CD4-positive, alpha-beta memory T cell (primary cell): ENCODE measurements at regions not wholly inside any gene's neighbourhood (a gene's known extent, or its start where the extent isn't known, plus 50 kb on each side); places are given as distances from the start of the nearest gene placed in this dataset.

Experiments
- CTCF ChIA-PET: fragments of 350-600 bp; sonication (Branson Sonifier 250); formaldehyde crosslinking; loops from one replicate; lab custom pipeline; 2021; ENCODE audit warnings: inconsistent platforms; ENCODE audit not compliant: partially characterized antibody; lab: Charles Lee
- POLR2A ChIA-PET: fragments of 350-600 bp; sonication (Branson Sonifier 250); formaldehyde crosslinking; loops from one replicate; lab custom pipeline; 2021; ENCODE audit not compliant: partially characterized antibody; lab: Charles Lee
- DNase-seq, 5 donors: peaks; one replicate each; pipeline versions ENCODE4 v3.0.0 to v3.0.0-alpha.2; 2020 to 2022; ENCODE audit warnings: mixed read lengths in 1 of 5
- H3K27ac ChIP-seq: one replicate; pipeline ENCODE4 v1.7.0; 2013; ENCODE audit warnings: low read depth, low read length
- H3K27me3 ChIP-seq: 2 replicates; pipeline ENCODE4 v1.7.0; 2013; ENCODE audit warnings: mild to moderate bottlenecking, low read length, moderate library complexity; ENCODE audit not compliant: insufficient read depth
- H3K36me3 ChIP-seq: 2 replicates; pipeline ENCODE4 v1.7.0; 2013; ENCODE audit warnings: mild to moderate bottlenecking, low read length, moderate library complexity; ENCODE audit not compliant: insufficient read depth
- H3K4me1 ChIP-seq: 2 replicates; pipeline ENCODE4 v1.7.0; 2013; ENCODE audit warnings: mild to moderate bottlenecking, low read length, moderate library complexity; ENCODE audit not compliant: insufficient read depth
- H3K4me3 ChIP-seq, 2 donors: one replicate each; pipeline ENCODE4 v1.7.0; 2013; ENCODE audit warnings: low read length in 2 of 2, mild to moderate bottlenecking in 1 of 2
- H3K9me3 ChIP-seq, 2 donors: one replicate each; pipeline ENCODE4 v1.7.0; 2013; ENCODE audit warnings: low read length in 2 of 2, control low read depth in 1 of 2; ENCODE audit not compliant: control insufficient read depth in 1 of 2
- H3K27ac Mint-ChIP-seq, 7 donors: one replicate each; pipeline ENCODE4 v1.8.0; 2020 to 2021; ENCODE audit warnings: mixed read lengths in 7 of 7, mild to moderate bottlenecking in 6 of 7, inconsistent platforms in 3 of 7, moderate library complexity in 3 of 7
- H3K27me3 Mint-ChIP-seq, 2 donors: one replicate each; pipeline ENCODE4 v1.8.0; 2020 to 2021; ENCODE audit warnings: mixed read lengths in 2 of 2
- H3K36me3 Mint-ChIP-seq, 2 donors: one replicate each; pipeline ENCODE4 v1.8.0; 2020 to 2021; ENCODE audit warnings: mixed read lengths in 2 of 2, inconsistent platforms in 1 of 2, mild to moderate bottlenecking in 1 of 2
- H3K4me1 Mint-ChIP-seq, 4 donors: one replicate each; pipeline ENCODE4 v1.8.0; 2020 to 2021; ENCODE audit warnings: mixed read lengths in 4 of 4, mild to moderate bottlenecking in 1 of 4
- H3K4me3 Mint-ChIP-seq, 8 donors: one replicate each; pipeline ENCODE4 v1.8.0; 2020 to 2021; ENCODE audit warnings: mixed read lengths in 8 of 8, mild to moderate bottlenecking in 7 of 8, moderate library complexity in 6 of 8, inconsistent platforms in 3 of 8
- H3K9me3 Mint-ChIP-seq, 8 donors: one replicate each; pipeline ENCODE4 v1.8.0; 2020 to 2021; ENCODE audit warnings: mixed read lengths in 8 of 8, mild to moderate bottlenecking in 5 of 8, inconsistent platforms in 3 of 8, moderate library complexity in 1 of 8
- intact Hi-C: fragments of 100-400 bp; cut with micrococcal nuclease; formaldehyde crosslinking; loops from one replicate; pipeline ENCODE4 v1.15.1; 2023

DNA sequence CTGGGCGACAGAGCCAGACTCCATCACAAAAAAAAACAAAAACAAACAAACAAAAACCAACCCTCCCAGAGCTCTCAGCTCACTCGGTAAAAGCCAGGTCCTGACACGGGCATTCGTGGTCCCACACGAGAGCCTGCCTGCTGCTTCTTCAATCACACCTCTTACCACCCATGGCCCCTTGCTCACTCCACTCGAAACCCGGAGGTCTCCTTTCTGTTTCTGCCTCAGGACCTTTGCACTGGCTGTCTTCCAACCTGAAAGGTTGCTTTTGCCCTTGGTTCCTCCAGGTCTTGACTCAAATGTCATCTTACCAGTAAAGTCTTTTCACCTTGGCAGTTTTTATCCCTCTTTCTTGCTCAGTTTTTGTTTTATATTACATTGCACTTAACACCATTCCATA lies 169.6 kb downstream of the EVX1 start:
- Histone ChIP-seq H3K27ac (no peak overlapping the region), H3K27me3 (no peaks in the 10 kb centered on the region), H3K4me3 (no peak overlapping the region), H3K4me1 (no peaks in the 10 kb centered on the region), H3K36me3 (no peaks in the 10 kb centered on the region), H3K9me3 (no peaks in the 10 kb centered on the region)
- H3K36me3 Mint-ChIP-seq: no peaks in the 10 kb centered on the region
- CTCF ChIA-PET: no interaction called here
- H3K27me3 Mint-ChIP-seq: peaks cover 3 to 4% of the 10 kb centered on the region in 2 donors
- H3K27ac Mint-ChIP-seq: no peak overlapping the region
- DNase-seq: no peak
- POLR2A ChIA-PET: no interaction called here
- H3K4me1 Mint-ChIP-seq: no peaks in the 10 kb centered on the region
- H3K9me3 Mint-ChIP-seq: peaks cover 0 to 3% (median 0%) of the 10 kb centered on the region in 8 donors
- intact Hi-C loops: no loop called here
- H3K4me3 Mint-ChIP-seq: no peak overlapping the region

DNA sequence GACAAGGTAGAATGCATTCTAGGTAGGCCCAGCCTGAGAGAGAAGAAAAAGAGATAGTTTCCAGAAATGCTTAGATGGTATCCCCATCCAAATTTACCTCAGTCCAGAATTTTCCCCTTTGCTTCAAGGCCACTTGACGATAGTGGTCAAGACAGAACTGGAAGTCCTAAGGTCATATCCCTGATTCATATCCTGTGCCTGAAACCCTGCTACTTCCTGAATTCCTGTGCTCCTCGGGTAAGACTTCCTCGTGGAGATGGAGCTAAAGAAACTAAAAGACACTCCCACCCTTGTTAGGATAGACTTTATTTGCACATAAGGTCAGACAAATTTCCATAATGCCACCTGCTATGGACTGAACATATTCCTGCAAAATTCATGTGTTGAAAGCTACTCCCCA lies 175.9 kb downstream of the EVX1 start:
- DNase-seq: no peak
- H3K4me3 ChIP-seq: no peak overlapping the region
- Mint-ChIP-seq H3K36me3 (no peaks in the 10 kb centered on the region), H3K4me3 (no peak overlapping the region), H3K9me3 (no peaks in the 10 kb centered on the region), H3K27me3 (peaks cover 0 to 3% of the 10 kb centered on the region in 2 donors), H3K4me1 (no peaks in the 10 kb centered on the region), H3K27ac (no peak overlapping the region)
- H3K9me3 ChIP-seq: no peaks in the 10 kb centered on the region
- intact Hi-C loops: no loop called here
- ChIA-PET POLR2A (no interaction called here), CTCF (no interaction called here)
- no peaks in the 10 kb centered on the region for H3K4me1 ChIP-seq
- no peaks in the 10 kb centered on the region for H3K36me3 ChIP-seq
- H3K27ac ChIP-seq: no peak overlapping the region
- H3K27me3 ChIP-seq: no peaks in the 10 kb centered on the region

DNA sequence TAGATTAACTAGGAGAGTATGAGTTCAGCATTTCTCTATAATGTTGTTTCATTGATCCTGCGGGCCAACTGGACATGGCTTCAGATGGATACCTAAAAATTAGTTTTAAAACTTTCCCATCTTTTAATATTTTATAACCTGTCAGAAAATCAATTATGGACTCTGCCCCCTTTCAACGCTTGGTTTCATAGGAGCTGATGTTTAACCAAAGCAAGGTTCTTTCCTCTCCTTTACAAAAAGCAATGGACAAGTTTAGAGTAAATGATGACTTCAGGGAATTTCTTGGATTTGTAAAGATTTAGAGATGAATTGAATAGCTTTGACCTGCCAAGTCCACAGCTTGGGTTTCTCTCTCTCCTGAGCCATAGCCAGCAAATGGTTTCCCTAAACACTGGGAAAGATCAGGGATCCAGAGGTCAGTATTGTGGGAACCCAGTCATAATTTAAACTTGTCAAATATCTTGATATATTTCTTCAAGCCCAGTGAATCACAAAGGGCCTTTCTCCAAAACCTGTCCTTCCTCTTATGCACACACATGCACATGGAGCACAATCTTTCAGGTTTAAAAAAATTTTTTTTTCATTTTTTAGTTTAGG lies 177.1 kb downstream of the EVX1 start:
- Mint-ChIP-seq H3K4me3 (no peak overlapping the region), H3K36me3 (no peaks in the 10 kb centered on the region), H3K27me3 (peaks cover 0 to 5% of the 10 kb centered on the region in 2 donors), H3K4me1 (no peaks in the 10 kb centered on the region), H3K27ac (no peak overlapping the region), H3K9me3 (no peaks in the 10 kb centered on the region)
- no peaks in the 10 kb centered on the region for H3K27me3 ChIP-seq
- no peak overlapping the region for H3K4me3 ChIP-seq
- no peaks in the 10 kb centered on the region for H3K9me3 ChIP-seq
- ChIA-PET CTCF (no interaction called here), POLR2A (no interaction called here)
- no peaks in the 10 kb centered on the region for H3K4me1 ChIP-seq
- no peak overlapping the region for H3K27ac ChIP-seq
- no peak for DNase-seq
- intact Hi-C loops: no loop called here
- no peaks in the 10 kb centered on the region for H3K36me3 ChIP-seq

DNA sequence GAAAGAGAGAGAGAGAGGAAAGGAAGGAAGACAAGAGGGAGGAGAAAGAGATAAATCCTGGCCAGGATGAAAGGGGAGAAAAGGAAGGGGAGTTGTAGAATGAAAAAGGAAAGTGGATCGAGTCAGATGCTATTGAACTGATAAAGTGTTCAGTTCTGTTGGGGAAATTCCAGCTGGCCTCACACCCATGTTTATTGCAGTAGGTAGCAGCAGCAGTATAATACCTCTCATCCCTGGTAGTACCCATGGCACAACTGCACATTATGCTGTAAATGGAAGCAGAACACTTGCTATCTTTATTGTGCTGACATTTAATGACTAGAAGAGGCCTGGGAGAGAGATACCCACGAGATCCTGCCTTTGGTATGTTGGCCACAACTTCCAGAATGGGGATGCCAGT lies 178.1 kb downstream of the EVX1 start:
- no peaks in the 10 kb centered on the region for H3K4me1 ChIP-seq
- no peak overlapping the region for H3K4me3 ChIP-seq
- no peak overlapping the region for H3K27ac ChIP-seq
- Mint-ChIP-seq H3K4me3 (no peak overlapping the region), H3K27me3 (peaks cover 0 to 7% of the 10 kb centered on the region in 2 donors), H3K36me3 (no peaks in the 10 kb centered on the region), H3K9me3 (no peaks in the 10 kb centered on the region), H3K27ac (peak overlapping the region in 1 of 7 donors; percentile 8), H3K4me1 (no peaks in the 10 kb centered on the region)
- no peak for DNase-seq
- H3K36me3 ChIP-seq: no peaks in the 10 kb centered on the region
- intact Hi-C loops: no loop called here
- ChIA-PET CTCF (no interaction called here), POLR2A (no interaction called here)
- H3K9me3 ChIP-seq: no peaks in the 10 kb centered on the region
- no peaks in the 10 kb centered on the region for H3K27me3 ChIP-seq

DNA sequence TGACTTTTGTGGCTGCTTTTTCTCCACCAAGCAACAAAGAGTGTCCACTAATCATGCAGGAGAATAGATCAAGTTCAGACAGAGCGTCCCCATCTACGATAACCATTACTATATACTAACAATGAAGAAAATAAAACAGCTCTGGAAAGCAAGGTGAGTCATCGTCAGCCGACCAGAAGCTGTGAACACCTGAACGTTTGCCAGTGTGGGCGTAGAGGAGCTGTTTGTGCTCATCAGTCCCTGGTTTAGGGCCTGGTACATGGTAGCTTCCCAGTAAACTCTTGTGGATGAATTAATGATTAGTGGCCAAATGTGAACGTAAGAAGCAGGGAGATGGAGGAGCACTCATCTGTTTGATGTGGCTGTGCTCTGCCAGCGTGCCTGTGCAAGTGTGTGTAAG lies 180.7 kb downstream of the EVX1 start:
- CTCF ChIA-PET: no interaction called here

DNA sequence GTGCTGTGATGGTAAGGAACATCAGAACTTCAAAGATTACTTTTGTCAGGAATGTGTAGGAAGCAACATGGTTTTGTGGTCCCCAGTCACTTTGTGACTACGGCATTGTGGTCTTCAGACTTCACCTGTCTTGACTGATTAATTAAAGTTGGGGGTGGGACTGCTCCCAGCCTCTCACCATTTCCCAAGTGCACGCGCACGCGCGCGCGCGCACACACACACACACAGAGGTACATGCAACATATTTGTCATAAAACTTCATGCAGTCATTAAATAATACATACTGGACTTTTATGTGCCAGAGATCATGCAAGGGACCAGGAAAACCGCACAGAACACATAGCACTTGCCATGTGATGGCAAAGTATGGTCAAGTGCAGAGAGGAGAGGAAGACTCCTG lies 181.2 kb downstream of the EVX1 start:
- no peaks in the 10 kb centered on the region for H3K36me3 ChIP-seq
- H3K36me3 Mint-ChIP-seq: no peaks in the 10 kb centered on the region
- no peak overlapping the region for H3K27ac Mint-ChIP-seq
- POLR2A ChIA-PET: no interaction called here
- intact Hi-C loops: no loop called here
- peaks cover 2 to 7% of the 10 kb centered on the region in 2 donors for H3K27me3 Mint-ChIP-seq
- H3K4me1 ChIP-seq: no peaks in the 10 kb centered on the region
- no peaks in the 10 kb centered on the region for H3K9me3 ChIP-seq
- no peak for DNase-seq
- H3K9me3 Mint-ChIP-seq: no peaks in the 10 kb centered on the region
- no peaks in the 10 kb centered on the region for H3K4me1 Mint-ChIP-seq
- no peaks in the 10 kb centered on the region for H3K27me3 ChIP-seq
- no peak overlapping the region for H3K27ac ChIP-seq
- H3K4me3 ChIP-seq: no peak overlapping the region
- H3K4me3 Mint-ChIP-seq: no peak overlapping the region
- CTCF ChIA-PET: no interaction called here

More for the DNA sequence above, 180.7 kb downstream of the EVX1 start:
- no peak overlapping the region for H3K27ac ChIP-seq
- Mint-ChIP-seq H3K27ac (no peak overlapping the region), H3K9me3 (no peaks in the 10 kb centered on the region), H3K4me1 (no peaks in the 10 kb centered on the region), H3K36me3 (no peaks in the 10 kb centered on the region), H3K27me3 (peaks cover 0 to 7% of the 10 kb centered on the region in 2 donors), H3K4me3 (no peak overlapping the region)
- no peaks in the 10 kb centered on the region for H3K36me3 ChIP-seq
- H3K4me3 ChIP-seq: no peak overlapping the region
- no peak for DNase-seq
- intact Hi-C loops: no loop called here
- no peaks in the 10 kb centered on the region for H3K4me1 ChIP-seq
- H3K9me3 ChIP-seq: no peaks in the 10 kb centered on the region
- POLR2A ChIA-PET: no interaction called here
- no peaks in the 10 kb centered on the region for H3K27me3 ChIP-seq

DNA sequence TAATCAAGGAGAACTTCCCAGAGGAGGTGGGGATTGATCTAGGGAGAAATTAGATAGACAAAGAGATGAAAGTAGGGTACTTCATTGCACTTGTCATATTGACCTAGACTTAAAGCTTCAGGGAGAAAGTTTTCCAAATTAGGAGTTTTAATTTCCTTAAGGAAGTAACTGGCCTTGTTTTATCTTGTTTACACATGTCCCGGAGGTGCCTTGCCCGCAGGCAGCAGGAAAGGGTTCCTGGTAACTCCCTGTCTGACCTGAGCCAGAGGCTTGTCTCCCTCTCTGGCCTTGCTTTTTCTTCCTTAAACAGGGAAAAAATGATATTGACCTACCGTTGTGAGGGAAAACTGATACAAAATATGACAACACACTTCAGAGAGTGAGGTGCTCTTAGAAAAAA lies 181.6 kb downstream of the EVX1 start:
- H3K36me3 ChIP-seq: no peaks in the 10 kb centered on the region
- H3K36me3 Mint-ChIP-seq: no peaks in the 10 kb centered on the region
- H3K27me3 ChIP-seq: no peaks in the 10 kb centered on the region
- H3K4me3 Mint-ChIP-seq: no peak overlapping the region
- intact Hi-C loops: no loop called here
- H3K27ac Mint-ChIP-seq: no peak overlapping the region
- ChIA-PET CTCF (no interaction called here), POLR2A (no interaction called here)
- DNase-seq: no peak
- no peaks in the 10 kb centered on the region for H3K4me1 ChIP-seq
- no peak overlapping the region for H3K4me3 ChIP-seq
- no peaks in the 10 kb centered on the region for H3K4me1 Mint-ChIP-seq
- no peaks in the 10 kb centered on the region for H3K9me3 Mint-ChIP-seq
- H3K9me3 ChIP-seq: no peaks in the 10 kb centered on the region
- H3K27ac ChIP-seq: no peak overlapping the region
- H3K27me3 Mint-ChIP-seq: peaks cover 2 to 7% of the 10 kb centered on the region in 2 donors

DNA sequence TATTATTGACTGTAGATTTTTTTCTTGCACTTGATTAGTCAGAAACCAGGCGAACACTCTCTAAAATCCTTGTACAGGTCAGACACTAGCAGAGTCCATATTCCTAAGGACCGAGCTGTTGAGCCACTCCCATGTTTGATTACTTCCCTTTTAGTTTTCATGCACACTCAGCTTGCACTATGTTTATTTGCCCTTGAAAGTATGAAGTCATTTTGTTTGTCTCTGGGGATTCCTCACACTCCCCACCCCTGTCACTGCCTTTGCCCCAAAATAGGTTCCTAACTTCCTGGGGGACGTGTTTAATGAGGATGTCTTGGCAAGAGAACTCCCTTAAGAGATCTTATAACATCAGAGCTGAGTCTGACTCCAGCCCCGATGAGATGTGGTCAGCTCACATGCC lies 182.1 kb downstream of the EVX1 start:
- ChIA-PET POLR2A (no interaction called here), CTCF (no interaction called here)
- H3K4me3 Mint-ChIP-seq: no peak overlapping the region
- no peaks in the 10 kb centered on the region for H3K9me3 Mint-ChIP-seq
- no peaks in the 10 kb centered on the region for H3K4me1 Mint-ChIP-seq
- H3K27me3 Mint-ChIP-seq: peaks cover 2 to 11% of the 10 kb centered on the region in 2 donors
- no peaks in the 10 kb centered on the region for H3K36me3 ChIP-seq
- no peaks in the 10 kb centered on the region for H3K36me3 Mint-ChIP-seq
- no peaks in the 10 kb centered on the region for H3K9me3 ChIP-seq
- H3K4me3 ChIP-seq: no peak overlapping the region
- H3K27ac Mint-ChIP-seq: no peak overlapping the region
- no peak for DNase-seq
- H3K27me3 ChIP-seq: no peaks in the 10 kb centered on the region
- intact Hi-C loops: no loop called here
- H3K27ac ChIP-seq: no peak overlapping the region
- no peaks in the 10 kb centered on the region for H3K4me1 ChIP-seq
